Activated CD4-positive, alpha-beta memory T cell treated with anti-CD3 and anti-CD28 coated beads, Interleukin-2, amount 10 ng/mL, durations not matched to agents 7 days and 5 days (primary cell): ENCODE measurements at regions not wholly inside any gene's neighbourhood (a gene's known extent, or its start where the extent isn't known, plus 50 kb on each side); places are given as distances from the start of the nearest gene placed in this dataset.
A peak's percentile ranks its signal among the peaks of the same experiment; 100 is the strongest.

Source experiments
- CTCF ChIA-PET: fragments of 350-600 bp; sonication (Branson Sonifier 250); formaldehyde crosslinking; loops from one replicate; lab custom pipeline; 2021; ENCODE audit warnings: antibody characterized with exemption, inconsistent platforms; lab: Charles Lee
- POLR2A ChIA-PET: fragments of 350-600 bp; sonication (Branson Sonifier 250); formaldehyde crosslinking; loops from one replicate; lab custom pipeline; 2021; ENCODE audit warnings: antibody characterized with exemption; lab: Charles Lee
- DNase-seq: peaks from one replicate; pipeline ENCODE4 v3.0.0-alpha.2; 2020
- H3K27ac Mint-ChIP-seq: one replicate; pipeline ENCODE4 v1.8.0; 2021; ENCODE audit warnings: mild to moderate bottlenecking, mixed read lengths
- H3K27me3 Mint-ChIP-seq: one replicate; pipeline ENCODE4 v1.8.0; 2021; ENCODE audit warnings: mixed read lengths
- H3K36me3 Mint-ChIP-seq: one replicate; pipeline ENCODE4 v1.8.0; 2021; ENCODE audit warnings: low read depth, mixed read lengths
- H3K4me1 Mint-ChIP-seq: one replicate; pipeline ENCODE4 v1.8.0; 2021; ENCODE audit warnings: mixed read lengths
- H3K4me3 Mint-ChIP-seq: one replicate; pipeline ENCODE4 v1.8.0; 2021; ENCODE audit warnings: mild to moderate bottlenecking, mixed read lengths
- H3K9me3 Mint-ChIP-seq: one replicate; pipeline ENCODE4 v1.8.0; 2021; ENCODE audit warnings: mixed read lengths

GRCh38 chr16:72677662-72678447, 370.1 kb downstream of the ZFHX3 start:
- no peak for DNase-seq
- H3K4me3 Mint-ChIP-seq = no peak overlapping the region
- ChIA-PET POLR2A (no interaction called here), CTCF (no interaction called here)
- H3K36me3 Mint-ChIP-seq = no peaks in the 10 kb centered on the region
- peaks cover 4% of the 10 kb centered on the region for H3K9me3 Mint-ChIP-seq
- no peak overlapping the region for H3K27ac Mint-ChIP-seq
- H3K27me3 Mint-ChIP-seq = no peaks in the 10 kb centered on the region
- H3K4me1 Mint-ChIP-seq = no peaks in the 10 kb centered on the region

DNA sequence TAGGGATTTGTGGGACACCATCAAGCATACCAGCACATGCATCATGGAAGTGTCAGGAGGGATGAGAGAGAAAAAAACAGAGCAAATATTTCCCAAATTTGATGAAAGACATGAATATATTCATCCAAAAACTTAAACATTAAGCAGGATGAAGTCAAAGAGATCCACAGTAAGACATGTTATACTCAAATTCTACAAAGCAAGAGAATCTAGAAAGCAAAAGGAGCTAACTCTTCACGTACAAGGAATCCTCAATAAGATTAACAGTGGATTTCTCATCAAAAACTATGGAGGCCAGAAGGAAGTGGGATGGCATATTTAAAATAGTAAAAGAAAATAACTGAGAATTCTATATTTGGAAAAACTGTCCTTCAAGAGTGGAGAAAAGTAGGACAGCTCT, 374.8 kb downstream of the ZFHX3 start:
- POLR2A ChIA-PET = no interaction called here
- H3K4me3 Mint-ChIP-seq = no peak overlapping the region
- no peak overlapping the region for H3K27ac Mint-ChIP-seq
- peaks cover 11% of the 10 kb centered on the region for H3K9me3 Mint-ChIP-seq
- CTCF ChIA-PET = no interaction called here
- DNase-seq = no peak
- no peaks in the 10 kb centered on the region for H3K27me3 Mint-ChIP-seq
- no peaks in the 10 kb centered on the region for H3K4me1 Mint-ChIP-seq
- H3K36me3 Mint-ChIP-seq = no peaks in the 10 kb centered on the region

DNA sequence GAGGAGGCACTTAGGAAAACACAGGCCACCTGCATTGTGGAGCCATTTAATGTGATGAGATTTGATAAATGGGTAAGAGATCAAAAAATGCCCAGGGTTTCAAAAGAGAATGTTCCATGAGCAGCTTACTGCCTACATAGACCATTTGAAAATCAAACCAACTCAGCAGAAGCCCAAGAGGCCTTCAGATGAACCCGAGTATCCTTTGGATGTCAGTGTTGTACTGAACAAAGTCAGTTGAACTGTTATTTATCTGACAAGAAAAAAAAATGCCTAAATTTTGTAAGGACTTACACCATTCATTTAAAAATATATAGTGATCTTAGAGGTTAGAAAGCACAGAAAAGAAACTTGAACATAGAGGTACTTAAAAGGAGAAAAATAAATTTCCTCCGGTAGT, 381.7 kb downstream of the ZFHX3 start:
- POLR2A ChIA-PET = interaction anchor here (1.0 kb wide), 1 partner anchor 183 kb away, joined by 3 read pairs; no protein-coding TSS in a partner anchor
- peaks cover 26% of the 10 kb centered on the region for H3K4me1 Mint-ChIP-seq
- H3K27me3 Mint-ChIP-seq = peaks cover 3% of the 10 kb centered on the region
- no peak overlapping the region for H3K27ac Mint-ChIP-seq
- peaks cover 5% of the 10 kb centered on the region for H3K36me3 Mint-ChIP-seq
- no peak overlapping the region for H3K4me3 Mint-ChIP-seq
- CTCF ChIA-PET = interaction anchor here (0.6 to 0.8 kb wide), 2 partner anchors 255 to 541 kb away, joined by 3 read pairs; no protein-coding TSS in a partner anchor
- H3K9me3 Mint-ChIP-seq = no peaks in the 10 kb centered on the region
- DNase-seq = no peak

DNA sequence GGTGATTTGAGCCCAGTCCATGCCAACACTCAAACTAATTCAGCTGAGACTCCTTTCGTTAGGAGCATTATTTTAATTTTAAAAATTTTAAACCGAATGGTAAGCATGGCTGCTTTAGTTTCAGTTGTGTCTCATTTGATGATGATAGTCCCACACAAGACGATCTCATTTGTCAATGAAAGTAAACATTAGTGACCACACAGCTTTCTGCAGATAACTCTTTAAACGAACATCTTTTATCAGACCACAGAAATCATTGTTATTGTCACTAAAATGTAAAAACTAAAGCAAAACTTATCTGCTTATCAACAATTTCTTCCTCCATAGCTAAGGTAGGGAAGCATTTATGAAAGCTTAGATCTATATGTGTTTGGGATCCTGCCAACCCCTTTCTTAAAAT, 382.2 kb downstream of the ZFHX3 start:
- Mint-ChIP-seq H3K4me1 (peaks cover 26% of the 10 kb centered on the region), H3K27ac (peak overlapping the region; percentile 93), H3K27me3 (peaks cover 3% of the 10 kb centered on the region), H3K9me3 (no peaks in the 10 kb centered on the region), H3K4me3 (peak overlapping the region; percentile 100), H3K36me3 (peaks cover 5% of the 10 kb centered on the region)
- ChIA-PET CTCF (interaction anchor here (0.8 to 2.1 kb wide), 2 partner anchors 266 to 541 kb away, joined by 3 to 4 read pairs; no protein-coding TSS in a partner anchor), POLR2A (interaction anchor here (1.0 kb wide), 1 partner anchor 183 kb away, joined by 3 read pairs; no protein-coding TSS in a partner anchor)
- DNase-seq = no peak

DNA sequence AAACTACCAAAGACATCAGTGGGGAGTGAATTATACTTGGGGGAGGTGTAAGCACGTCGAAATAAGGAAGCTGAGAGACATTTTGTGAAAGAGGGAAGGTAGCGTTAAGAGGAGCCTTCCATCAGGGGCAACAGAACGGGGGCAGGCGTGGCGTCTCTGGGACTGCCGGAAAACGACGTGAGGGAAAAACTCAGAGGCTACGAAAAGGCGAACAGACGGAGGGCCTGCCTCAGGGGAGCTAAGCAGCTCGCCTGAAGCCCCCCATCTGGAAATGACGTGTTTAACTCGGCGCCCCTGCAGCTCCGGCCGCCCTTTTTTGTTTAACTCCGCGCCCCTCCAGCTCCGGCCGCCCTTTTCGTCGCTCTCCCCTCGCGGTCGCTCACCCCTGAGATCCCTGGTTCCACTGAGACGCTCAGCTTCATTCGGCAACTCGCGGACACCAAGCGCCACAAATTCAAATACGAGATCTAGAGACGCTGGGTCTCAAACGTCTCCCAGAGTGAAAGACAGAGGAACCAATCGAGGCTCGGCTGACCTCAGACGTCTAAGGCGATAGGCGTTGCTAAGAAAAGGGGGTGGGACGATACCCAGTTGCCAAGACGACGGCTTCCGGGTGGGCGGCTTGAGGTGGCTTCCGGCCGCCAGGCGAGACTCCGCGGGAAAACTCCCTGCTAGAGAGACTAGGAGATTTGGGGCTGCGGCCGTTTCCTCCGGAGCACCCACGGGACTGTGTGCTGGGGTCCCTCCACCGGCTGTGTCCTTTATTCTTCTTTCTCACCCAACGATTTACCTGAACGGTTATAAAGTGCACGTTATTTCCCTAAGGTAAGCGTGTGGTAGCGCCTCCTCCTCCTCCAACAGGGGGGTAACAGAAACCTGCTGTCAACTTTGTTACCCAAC, 383.2 kb downstream of the ZFHX3 start:
- peak overlapping the region; percentile 100 for H3K4me3 Mint-ChIP-seq
- H3K27ac Mint-ChIP-seq = peak overlapping the region; percentile 93
- H3K9me3 Mint-ChIP-seq = no peaks in the 10 kb centered on the region
- ChIA-PET CTCF (interaction anchor here (0.6 to 2.1 kb wide), 4 partner anchors 13 to 571 kb away, joined by 3 to 7 read pairs (median 4); partner anchors contain the start of genes DHX38 and TXNL4B), POLR2A (interaction anchor here (0.7 to 1.3 kb wide), 7 partner anchors 9 to 1632 kb away, joined by 3 to 6 read pairs (median 3); partner anchors contain the start of genes DHX38 and TXNL4B)
- peaks cover 3% of the 10 kb centered on the region for H3K27me3 Mint-ChIP-seq
- H3K36me3 Mint-ChIP-seq = peaks cover 5% of the 10 kb centered on the region
- peaks cover 26% of the 10 kb centered on the region for H3K4me1 Mint-ChIP-seq
- DNase-seq = peak; percentile 95

DNA sequence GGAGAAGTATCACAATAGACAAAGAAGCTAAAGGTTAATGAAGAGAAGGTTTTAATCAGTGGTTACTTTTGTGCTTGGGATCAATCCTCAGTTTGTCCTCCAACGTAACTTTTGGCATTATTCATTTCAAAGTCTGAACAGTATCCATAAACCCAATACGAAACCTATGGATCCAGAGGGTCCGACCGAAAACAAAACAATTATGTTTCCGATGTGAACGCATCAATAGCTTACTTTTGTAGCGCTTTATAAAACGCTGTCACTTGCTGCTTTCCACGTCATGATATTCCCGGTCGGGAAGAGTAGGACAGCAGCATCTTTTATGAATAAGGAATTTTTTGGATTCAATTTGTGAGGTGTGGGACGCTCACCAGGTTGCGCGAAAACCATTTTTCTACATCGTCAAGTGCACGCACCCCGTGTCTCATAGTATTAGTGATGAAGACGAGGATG, 383.8 kb downstream of the ZFHX3 start:
- ChIA-PET POLR2A (interaction anchor here (0.7 to 1.3 kb wide), 6 partner anchors 10 to 1633 kb away, joined by 3 to 6 read pairs (median 3); partner anchors contain the start of genes DHX38 and TXNL4B), CTCF (interaction anchor here (0.6 to 2.1 kb wide), 4 partner anchors 12 to 571 kb away, joined by 3 to 7 read pairs (median 4); partner anchors contain the start of genes DHX38 and TXNL4B)
- Mint-ChIP-seq H3K9me3 (no peaks in the 10 kb centered on the region), H3K27ac (peak overlapping the region; percentile 93), H3K4me3 (peak overlapping the region; percentile 100), H3K4me1 (peaks cover 31% of the 10 kb centered on the region), H3K36me3 (peaks cover 5% of the 10 kb centered on the region), H3K27me3 (peaks cover 3% of the 10 kb centered on the region)
- DNase-seq = no peak

DNA sequence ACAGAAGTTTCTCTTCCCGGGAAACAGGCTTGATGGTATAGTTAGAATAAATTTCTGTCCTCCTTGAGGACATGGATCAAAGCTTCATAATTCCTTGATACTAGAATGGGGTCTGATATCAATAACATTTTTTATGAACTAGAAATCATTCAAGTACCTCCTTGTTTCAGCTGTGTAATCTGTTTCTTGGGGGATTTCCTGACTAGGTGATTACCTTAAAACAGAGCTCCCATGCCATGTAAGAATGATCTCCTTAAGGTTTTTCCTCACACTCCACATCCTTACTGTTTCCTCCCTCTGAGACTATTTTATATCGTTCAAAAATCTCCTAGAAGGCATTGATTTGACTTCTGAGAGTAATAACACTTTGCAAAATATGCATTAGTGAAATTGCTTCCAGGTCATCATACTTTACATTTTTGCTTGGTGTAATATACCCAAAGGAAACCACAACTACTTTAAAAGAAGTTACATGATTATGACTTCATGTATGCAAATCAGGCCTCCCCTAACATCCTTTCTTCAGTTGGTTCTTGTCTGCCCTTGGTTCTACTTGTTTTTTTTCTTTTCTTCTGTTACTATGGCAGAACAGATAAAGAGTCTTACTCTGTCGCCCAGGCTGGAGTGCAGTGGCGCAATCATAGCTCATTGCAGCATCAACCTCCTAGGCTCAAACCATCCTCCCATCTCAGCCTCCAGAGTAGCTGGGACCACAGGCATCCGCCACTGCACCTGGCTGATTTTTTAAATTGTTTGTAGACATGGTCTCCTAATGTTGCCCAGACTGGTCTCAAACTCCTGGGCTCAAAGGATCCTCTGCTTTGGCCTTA, 388.8 kb downstream of the ZFHX3 start:
- Mint-ChIP-seq H3K27ac (no peak overlapping the region), H3K4me3 (no peak overlapping the region), H3K4me1 (peaks cover 34% of the 10 kb centered on the region), H3K36me3 (peaks cover 5% of the 10 kb centered on the region), H3K27me3 (peaks cover 3% of the 10 kb centered on the region), H3K9me3 (no peaks in the 10 kb centered on the region)
- ChIA-PET CTCF (no interaction called here), POLR2A (no interaction called here)
- no peak for DNase-seq

- Mint-ChIP-seq H3K4me3 (no peak overlapping the region), H3K27ac (no peak overlapping the region), H3K4me1 (peaks cover 30% of the 10 kb centered on the region), H3K9me3 (no peaks in the 10 kb centered on the region), H3K36me3 (peaks cover 5% of the 10 kb centered on the region), H3K27me3 (peaks cover 3% of the 10 kb centered on the region)
- ChIA-PET CTCF (interaction anchor here (0.6 kb wide), 1 partner anchor 173 kb away, joined by 3 read pairs; no protein-coding TSS in a partner anchor), POLR2A (no interaction called here)
- no peak for DNase-seq
Measured at GRCh38 chr16:72657791-72658190, 390.1 kb downstream of the ZFHX3 start.

GRCh38 chr16:72657164-72657563, 390.8 kb downstream of the ZFHX3 start:
- no peak overlapping the region for H3K4me3 Mint-ChIP-seq
- no peaks in the 10 kb centered on the region for H3K27me3 Mint-ChIP-seq
- peaks cover 26% of the 10 kb centered on the region for H3K4me1 Mint-ChIP-seq
- no peaks in the 10 kb centered on the region for H3K9me3 Mint-ChIP-seq
- POLR2A ChIA-PET = no interaction called here
- H3K36me3 Mint-ChIP-seq = peaks cover 2% of the 10 kb centered on the region
- H3K27ac Mint-ChIP-seq = no peak overlapping the region
- CTCF ChIA-PET = no interaction called here
- no peak for DNase-seq

DNA sequence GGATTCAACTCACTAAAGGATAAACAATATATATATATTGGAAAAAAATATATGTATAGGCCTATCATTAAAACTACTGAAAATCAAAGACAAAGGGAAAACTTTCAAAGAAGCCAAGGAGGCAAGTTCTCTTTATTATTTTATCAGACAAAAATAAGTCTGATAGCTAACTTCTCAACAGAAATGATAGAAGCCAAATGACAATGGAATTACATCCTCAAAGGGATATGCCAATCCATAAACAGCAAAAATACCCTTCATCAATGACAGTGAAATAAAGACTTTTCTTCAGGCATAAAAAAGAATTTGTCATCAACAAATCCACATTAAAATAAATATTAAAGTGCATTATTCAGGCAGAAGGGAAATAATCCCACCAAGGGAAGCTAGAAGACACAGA, 393.4 kb downstream of the ZFHX3 start:
- no peaks in the 10 kb centered on the region for H3K36me3 Mint-ChIP-seq
- no peaks in the 10 kb centered on the region for H3K9me3 Mint-ChIP-seq
- no peak for DNase-seq
- ChIA-PET CTCF (interaction anchor here (0.7 kb wide), 1 partner anchor 254 kb away, joined by 3 read pairs; no protein-coding TSS in a partner anchor), POLR2A (interaction anchor here (0.6 kb wide), 1 partner anchor 30 kb away, joined by 4 read pairs; no protein-coding TSS in a partner anchor)
- peaks cover 22% of the 10 kb centered on the region for H3K4me1 Mint-ChIP-seq
- no peak overlapping the region for H3K27ac Mint-ChIP-seq
- no peaks in the 10 kb centered on the region for H3K27me3 Mint-ChIP-seq
- no peak overlapping the region for H3K4me3 Mint-ChIP-seq

DNA sequence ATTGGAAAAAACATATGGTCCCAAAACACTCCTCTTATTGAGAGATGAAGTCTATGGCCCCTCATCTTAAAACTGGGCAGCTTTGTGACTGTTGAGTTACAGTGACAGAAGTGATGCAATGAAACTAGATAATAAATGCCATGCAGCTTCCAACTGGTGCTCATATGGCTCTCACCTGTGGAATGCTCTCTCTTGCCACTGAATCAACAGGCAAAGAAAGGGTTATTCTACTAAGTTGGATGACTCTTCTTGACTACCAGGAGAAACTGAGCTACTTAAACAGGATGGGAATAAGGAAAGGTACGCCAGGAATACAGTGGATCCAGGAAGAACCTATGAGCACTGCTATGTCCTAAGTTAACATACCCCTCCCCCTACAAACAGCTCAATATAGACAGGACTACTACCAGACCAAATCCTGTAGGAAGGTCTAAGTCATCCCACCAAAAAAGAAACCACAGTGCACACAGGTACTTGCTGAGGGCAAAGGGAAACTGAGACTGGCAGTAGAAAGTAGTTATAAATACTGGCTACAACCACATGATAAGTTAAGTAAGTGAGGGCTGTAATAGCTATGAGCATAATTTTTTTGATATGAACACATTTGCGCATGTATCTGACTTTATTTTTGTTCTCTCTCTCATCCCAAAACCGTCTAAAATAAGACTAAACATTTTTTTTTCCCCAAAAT, 398.5 kb downstream of the ZFHX3 start:
- Mint-ChIP-seq H3K27ac (no peak overlapping the region), H3K4me1 (no peaks in the 10 kb centered on the region), H3K27me3 (no peaks in the 10 kb centered on the region), H3K9me3 (no peaks in the 10 kb centered on the region), H3K36me3 (no peaks in the 10 kb centered on the region), H3K4me3 (no peak overlapping the region)
- ChIA-PET POLR2A (interaction anchor here (1.2 kb wide), 1 partner anchor 15 kb away, joined by 3 read pairs; no protein-coding TSS in a partner anchor), CTCF (no interaction called here)
- no peak for DNase-seq
